RPMI7951 (cell line): ENCODE measurements at regions not wholly inside any gene's neighbourhood (a gene's known extent, or its start where the extent isn't known, plus 50 kb on each side); places are given as distances from the start of the nearest gene placed in this dataset.

ENCODE experiments used
- DNase-seq: peaks from one replicate; pipeline ENCODE4 v3.0.0-alpha.2; 2012; ENCODE audit warnings: low read depth

DNA sequence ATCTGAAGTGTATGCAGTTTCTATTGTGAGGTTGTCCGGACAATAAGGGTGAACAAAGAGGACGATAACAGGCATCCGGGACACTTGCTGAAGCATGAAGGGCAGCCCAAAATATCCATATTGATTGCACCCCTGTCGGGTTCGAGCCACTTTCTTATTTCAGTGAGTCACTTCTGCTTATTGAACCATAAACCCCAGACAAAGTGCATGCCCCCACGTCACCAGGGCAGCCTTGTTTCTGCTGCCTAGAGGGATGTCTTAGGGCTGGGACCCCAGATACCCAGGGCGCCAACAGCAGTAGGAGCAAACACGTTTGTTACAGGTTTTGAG is 175.3 kb upstream of the LYZL1 start:
- no peak for DNase-seq

DNA sequence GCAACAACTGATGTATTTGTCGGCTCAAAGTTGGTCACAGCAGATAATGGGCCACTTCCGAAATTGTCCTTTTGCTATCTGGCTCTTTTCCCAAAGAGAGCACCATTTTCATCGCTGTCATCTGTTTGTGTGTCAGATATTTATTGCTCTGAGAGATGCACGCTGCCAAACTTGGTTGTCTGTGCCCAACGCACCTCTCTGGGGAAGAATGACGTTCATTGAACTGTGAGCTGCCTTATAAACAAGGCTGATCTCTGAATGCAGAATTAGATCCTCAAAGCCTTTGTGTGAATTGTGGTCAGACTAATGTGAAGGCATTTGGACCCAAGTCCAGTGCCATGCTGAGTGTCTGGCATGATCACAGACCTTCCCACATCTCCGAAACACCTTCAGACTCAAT is 174.7 kb upstream of the LYZL1 start:
- DNase-seq = no peak

GRCh38 chr10:29117781-29118180 is 171.1 kb upstream of the LYZL1 start:
- no peak for DNase-seq

DNA sequence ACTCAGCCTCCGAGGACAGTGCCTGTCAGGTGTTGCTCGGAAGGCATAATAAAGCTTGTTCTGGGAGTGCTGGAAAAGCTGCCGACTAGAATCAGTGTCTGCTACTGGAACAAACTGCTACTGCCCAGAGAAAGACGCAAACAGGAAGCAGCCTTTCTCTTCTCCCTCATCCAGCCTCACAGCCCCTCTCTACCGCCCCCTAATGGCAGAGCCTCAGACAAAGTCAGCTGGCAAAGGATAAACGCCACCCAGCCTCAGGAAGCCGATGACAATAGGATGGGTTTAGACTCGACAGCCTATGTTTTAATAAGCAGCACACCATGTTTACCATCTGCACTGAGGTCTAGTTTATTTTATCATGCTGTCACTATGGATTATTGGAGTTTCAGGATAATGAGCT is 169.5 kb upstream of the LYZL1 start:
- no peak for DNase-seq

DNA sequence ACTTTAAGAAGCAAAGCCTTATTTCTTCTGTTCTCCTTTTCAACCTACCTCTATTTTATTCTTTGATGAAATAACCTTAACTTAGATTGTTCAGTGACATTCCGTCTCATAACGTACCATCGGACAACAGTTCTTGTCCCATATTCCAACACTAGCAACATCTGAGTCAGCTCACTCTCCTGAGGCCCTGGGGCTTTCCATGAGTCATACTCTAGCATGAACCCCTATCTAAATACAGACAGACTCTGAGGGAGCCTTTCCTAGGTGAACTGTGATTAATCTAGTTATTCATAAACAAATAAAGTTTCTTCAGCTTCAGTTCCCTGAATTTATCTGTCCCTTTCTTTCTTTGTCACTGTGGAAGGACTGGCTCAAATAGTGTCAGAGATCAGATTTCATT is 168.7 kb upstream of the LYZL1 start:
- peak; percentile 95 for DNase-seq

- DNase-seq = no peak
These were observed 164.0 kb upstream of the LYZL1 start for GRCh38 chr10:29124864-29125263.

DNA sequence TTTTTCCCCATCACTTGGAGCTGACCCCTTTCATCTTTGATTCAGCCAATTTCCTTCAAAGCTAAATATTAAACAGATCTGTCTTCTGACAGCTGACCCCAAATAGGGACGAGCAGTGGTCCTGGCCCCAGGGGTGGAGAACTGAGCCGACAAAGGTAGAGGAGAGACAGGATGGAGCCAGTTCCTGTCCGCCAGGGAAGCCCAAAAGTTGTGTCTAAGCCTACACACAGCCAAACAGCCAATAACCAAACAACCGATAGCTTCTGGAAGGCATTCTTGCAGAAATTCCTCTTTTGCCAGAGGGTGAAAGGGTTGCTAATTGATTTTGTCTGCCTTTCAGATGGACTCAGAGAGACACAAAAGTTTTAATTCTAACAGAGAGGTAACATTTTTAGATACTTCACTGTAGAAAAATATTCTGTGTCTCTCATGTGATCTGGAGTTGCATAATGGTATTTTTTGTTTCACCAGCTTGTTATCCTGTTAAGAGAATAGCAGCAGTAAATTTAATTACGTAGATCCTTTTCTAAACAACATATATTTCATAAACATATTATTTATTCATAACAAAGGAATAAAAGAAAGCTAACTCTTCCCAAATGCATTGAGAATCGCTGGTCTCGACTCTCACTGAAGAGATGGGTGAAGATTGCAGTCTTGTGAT is 161.7 kb upstream of the LYZL1 start:
- no peak for DNase-seq

GRCh38 chr10:29127731-29128130 is 161.1 kb upstream of the LYZL1 start:
- no peak for DNase-seq

GRCh38 chr10:29130190-29130673 is 158.6 kb upstream of the LYZL1 start:
- DNase-seq = peak; percentile 44

- DNase-seq = peak; percentile 81
These were observed 156.8 kb upstream of the LYZL1 start for GRCh38 chr10:29131952-29132547.

DNA sequence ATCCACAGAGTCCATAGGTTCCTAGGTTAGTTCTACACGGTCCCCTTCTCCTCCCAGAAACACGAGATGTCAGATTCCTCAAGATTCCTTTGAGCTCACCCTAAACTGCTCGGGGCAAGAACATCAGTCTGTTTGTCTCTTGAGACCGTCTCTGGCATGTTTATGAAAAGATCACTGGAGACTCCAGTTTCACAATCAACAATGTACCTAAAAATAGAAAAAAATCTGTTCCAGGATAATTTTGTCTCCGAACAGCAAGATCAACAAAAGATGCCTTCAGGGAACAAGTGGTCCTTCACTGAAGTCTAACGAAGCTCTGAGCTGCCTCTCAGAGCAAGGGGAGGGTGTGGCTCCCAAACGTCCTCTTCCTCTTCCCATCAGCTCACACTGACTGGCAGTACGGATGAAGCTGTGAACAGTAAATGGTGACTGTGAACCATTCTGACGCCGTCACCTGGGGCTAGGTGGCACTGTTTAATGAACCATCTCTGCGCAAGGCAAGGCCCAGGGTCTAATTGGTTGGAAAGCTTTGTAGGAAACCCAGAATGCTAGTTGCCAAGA is 156.2 kb upstream of the LYZL1 start:
- DNase-seq = peak; percentile 93

GRCh38 chr10:29135337-29135736 is 153.5 kb upstream of the LYZL1 start:
- no peak for DNase-seq

DNA sequence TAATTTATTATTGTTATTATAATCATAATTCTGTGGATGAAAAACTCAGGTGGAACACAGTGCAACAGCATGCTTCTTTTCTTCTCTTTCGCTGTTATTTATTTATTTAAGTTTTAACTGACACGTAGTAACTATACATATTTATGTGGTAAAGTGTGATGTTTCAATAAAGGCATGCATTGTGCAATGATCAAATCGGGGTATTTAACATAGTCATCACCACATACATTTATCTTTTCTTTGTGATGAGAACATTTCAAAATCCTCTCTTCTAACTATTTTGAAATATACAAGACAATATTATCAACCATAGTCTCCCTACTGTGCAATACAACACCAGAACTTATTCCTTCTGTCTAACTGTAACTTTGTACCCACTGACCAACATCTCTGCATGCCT is 152.5 kb upstream of the LYZL1 start:
- DNase-seq = no peak

- DNase-seq = no peak
These were observed 148.7 kb upstream of the LYZL1 start for GRCh38 chr10:29140151-29140550.

GRCh38 chr10:29140991-29141390 is 147.9 kb upstream of the LYZL1 start:
- DNase-seq = peak; percentile 96

DNA sequence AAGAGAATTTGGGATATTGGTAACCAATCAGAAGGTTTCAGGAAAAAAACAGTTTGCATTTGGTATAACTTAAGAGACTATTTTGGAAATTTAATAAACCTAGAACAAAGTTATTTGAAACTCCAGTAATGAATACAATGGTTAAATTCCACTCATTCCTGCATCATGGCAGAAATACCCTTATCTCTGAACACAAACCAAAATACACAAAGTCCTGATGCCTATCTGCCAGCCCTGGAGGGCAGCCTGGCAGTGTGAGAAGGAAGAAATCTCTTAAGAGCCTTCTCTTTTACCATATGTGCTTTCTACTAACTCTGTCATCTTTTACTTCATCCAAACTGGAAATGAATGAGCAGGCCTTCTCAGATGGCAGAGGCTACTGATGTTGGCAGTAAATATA is 147.1 kb upstream of the LYZL1 start:
- DNase-seq = peak; percentile 90

GRCh38 chr10:29142516-29143314 is 146.2 kb upstream of the LYZL1 start:
- no peak for DNase-seq

DNA sequence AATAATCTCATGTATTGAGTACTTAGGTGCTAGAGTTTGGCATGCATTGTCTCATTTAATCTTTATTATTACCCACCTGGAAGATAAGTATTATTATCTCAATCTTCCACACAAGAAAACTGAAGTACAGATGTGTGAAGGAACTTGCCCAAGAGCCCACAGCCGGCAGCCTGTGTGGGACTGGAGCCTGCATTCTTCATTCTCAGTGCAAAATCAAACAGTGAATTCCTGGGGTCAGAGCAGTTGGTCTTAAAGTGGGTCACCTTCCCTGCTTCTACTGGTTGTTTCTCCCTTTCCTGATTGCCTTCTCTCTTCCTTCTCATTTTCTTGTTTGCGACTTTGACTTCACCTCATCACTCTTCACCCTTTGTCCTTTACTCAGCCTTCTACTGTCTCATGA is 144.7 kb upstream of the LYZL1 start:
- no peak for DNase-seq

GRCh38 chr10:29146311-29147100 is 142.4 kb upstream of the LYZL1 start:
- peak; percentile 66 for DNase-seq

DNA sequence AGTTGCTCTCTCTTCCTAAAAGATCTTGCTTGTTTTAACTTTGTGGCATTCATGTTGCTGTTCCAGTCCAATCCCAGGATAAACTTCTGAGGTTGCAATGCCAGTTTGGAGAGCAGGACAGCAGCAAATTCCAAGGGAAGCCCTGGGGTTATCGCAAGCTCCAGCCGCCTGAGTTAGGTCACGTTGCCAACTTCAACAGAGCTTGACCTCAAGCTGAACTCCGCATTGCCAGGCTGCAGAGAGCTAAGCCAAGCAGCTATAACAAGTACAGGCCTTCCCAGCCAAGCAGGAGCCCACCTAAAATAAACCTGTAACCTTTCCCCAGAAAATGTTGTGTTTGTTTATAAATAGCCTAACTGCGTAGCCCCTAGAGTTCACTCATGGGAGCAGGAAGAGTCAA is 138.9 kb upstream of the LYZL1 start:
- DNase-seq = peak; percentile 91

GRCh38 chr10:29151005-29151404 is 137.9 kb upstream of the LYZL1 start:
- no peak for DNase-seq

- DNase-seq = peak; percentile 53
These were observed 131.5 kb upstream of the LYZL1 start for GRCh38 chr10:29157321-29157720.
